ENCODE measurements at regions not wholly inside any gene's neighbourhood (a gene's known extent, or its start where the extent isn't known, plus 50 kb on each side); places are given as distances from the start of the nearest gene placed in this dataset.

DNA sequence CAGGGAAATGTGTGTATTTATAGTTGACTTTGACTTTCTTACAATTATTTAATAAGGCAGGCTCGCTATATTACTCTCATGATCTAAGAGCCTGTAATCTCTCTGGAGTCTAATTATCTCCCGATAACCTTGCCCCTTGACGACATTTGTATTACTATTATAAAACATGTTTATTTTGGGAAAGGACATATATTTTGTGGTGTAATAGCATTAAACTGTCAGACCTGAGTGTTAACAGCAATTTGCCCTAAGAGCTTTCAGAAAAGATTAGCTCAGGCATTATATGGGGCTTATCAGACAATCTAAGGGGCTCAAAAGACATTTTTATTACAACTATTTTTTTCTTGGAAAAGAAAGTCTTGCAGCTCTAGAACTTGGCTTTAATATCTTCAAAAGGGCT is 427.9 kb upstream of the SLIT2 start:
- Histone ChIP-seq H3K4me3 (no peak overlapping the region), H3K27ac (no peak overlapping the region), H3K36me3 (no peaks in the 10 kb centered on the region), H3K27me3 (no peaks in the 10 kb centered on the region), H3K9me3 (no peaks in the 10 kb centered on the region), H3K4me1 (no peaks in the 10 kb centered on the region)
- no peak for DNase-seq
- intact Hi-C loops (cut with DNase I): no loop called here
- WGBS, 2 donors: 48 to 74% methylated on average over 3 of the region's 3 CpGs
- TF ChIP-seq, protein P1, sequence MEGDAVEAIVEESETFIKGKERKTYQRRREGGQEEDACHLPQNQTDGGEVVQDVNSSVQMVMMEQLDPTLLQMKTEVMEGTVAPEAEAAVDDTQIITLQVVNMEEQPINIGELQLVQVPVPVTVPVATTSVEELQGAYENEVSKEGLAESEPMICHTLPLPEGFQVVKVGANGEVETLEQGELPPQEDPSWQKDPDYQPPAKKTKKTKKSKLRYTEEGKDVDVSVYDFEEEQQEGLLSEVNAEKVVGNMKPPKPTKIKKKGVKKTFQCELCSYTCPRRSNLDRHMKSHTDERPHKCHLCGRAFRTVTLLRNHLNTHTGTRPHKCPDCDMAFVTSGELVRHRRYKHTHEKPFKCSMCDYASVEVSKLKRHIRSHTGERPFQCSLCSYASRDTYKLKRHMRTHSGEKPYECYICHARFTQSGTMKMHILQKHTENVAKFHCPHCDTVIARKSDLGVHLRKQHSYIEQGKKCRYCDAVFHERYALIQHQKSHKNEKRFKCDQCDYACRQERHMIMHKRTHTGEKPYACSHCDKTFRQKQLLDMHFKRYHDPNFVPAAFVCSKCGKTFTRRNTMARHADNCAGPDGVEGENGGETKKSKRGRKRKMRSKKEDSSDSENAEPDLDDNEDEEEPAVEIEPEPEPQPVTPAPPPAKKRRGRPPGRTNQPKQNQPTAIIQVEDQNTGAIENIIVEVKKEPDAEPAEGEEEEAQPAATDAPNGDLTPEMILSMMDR (IDR thresholded peaks at IDR 0.05): no peak
- TF ChIP-seq POLR2A (IDR thresholded peaks at IDR 0.05): no peak

DNA sequence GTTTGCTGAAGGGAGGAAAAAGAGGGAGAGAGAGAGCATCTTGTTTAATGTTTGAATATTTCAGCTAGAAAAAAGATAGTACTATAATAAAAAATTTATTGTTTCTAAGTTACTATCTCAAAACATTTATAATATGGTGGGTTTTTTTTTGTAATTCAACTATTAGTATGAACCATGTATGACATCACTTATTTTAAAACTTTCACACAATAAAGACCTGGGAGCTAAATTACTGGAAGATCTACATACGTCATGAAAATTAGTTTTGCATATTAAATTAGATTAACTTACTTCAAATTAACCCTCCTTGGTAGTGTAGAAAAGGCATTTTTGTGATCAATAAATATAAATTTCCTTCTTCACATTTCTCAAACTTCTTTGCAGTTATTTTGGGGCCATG is 432.0 kb upstream of the SLIT2 start:
- intact Hi-C loops (cut with DNase I): no loop called here
- H3K9me3 ChIP-seq: no peaks in the 10 kb centered on the region
- H3K4me1 ChIP-seq: no peaks in the 10 kb centered on the region
- no peak overlapping the region for H3K4me3 ChIP-seq
- no peak overlapping the region for H3K27ac ChIP-seq
- no peaks in the 10 kb centered on the region for H3K27me3 ChIP-seq
- H3K36me3 ChIP-seq: no peaks in the 10 kb centered on the region
- 86 to 87% methylated on average over 1 of the region's 1 CpG for WGBS, 2 donors
- TF ChIP-seq, protein P1 (IDR thresholded peaks at IDR 0.05): no peak
- TF ChIP-seq POLR2A (IDR thresholded peaks at IDR 0.05): no peak
- DNase-seq: no peak

DNA sequence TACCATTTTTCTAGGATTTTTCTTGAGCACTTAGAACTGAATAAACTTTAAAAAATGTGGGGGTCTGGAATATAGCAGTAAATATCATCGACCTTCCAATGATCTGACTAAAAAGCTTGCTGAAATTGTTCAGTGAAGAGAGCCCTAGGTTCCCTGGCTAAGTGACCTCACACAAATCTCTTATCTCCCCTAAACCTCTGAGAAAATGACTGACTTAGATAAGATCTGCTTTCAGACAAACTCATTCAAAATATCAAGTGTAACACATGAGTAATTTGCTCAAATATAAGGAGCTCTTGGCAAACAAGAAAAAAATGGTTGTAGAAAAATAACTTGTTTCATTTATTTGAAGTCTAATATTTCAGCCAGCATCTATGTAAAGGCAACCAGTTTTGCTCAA is 441.7 kb upstream of the SLIT2 start:
- Histone ChIP-seq H3K36me3 (no peaks in the 10 kb centered on the region), H3K27ac (no peak overlapping the region), H3K4me1 (no peaks in the 10 kb centered on the region), H3K27me3 (no peaks in the 10 kb centered on the region), H3K4me3 (no peak overlapping the region), H3K9me3 (no peaks in the 10 kb centered on the region)
- TF ChIP-seq POLR2A (IDR thresholded peaks at IDR 0.05): no peak
- TF ChIP-seq, protein P1 (IDR thresholded peaks at IDR 0.05): no peak
- no peak for DNase-seq
- intact Hi-C loops (cut with DNase I): no loop called here
- 50 to 52% methylated on average over 1 of the region's 1 CpG for WGBS, 2 donors

DNA sequence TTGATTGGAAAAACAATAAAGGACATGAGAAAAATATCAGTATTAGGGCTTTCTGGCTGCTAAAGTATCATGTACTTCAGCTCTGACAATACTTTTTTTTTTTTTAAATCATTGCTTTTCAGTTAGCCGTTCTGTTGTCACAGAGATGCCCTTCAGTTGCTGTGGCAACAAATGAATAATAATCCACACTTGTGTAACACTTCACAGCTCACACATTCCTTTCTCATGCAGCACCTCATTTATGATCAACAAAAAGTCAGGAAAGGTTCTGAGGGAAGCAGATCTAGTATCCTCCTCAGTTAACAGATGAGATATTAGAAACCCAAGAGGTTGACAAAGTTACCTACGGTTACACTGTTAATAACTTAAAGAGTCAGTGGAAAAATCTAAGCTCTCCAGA is 444.2 kb upstream of the SLIT2 start:
- Histone ChIP-seq H3K36me3 (no peaks in the 10 kb centered on the region), H3K9me3 (no peaks in the 10 kb centered on the region), H3K27me3 (no peaks in the 10 kb centered on the region), H3K4me3 (no peak overlapping the region), H3K27ac (no peak overlapping the region), H3K4me1 (no peaks in the 10 kb centered on the region)
- 27 to 34% methylated on average over 2 of the region's 2 CpGs for WGBS, 2 donors
- DNase-seq: no peak
- TF ChIP-seq, protein P1 (IDR thresholded peaks at IDR 0.05): no peak
- no peak for TF ChIP-seq POLR2A (IDR thresholded peaks at IDR 0.05)
- intact Hi-C loops (cut with DNase I): no loop called here

DNA sequence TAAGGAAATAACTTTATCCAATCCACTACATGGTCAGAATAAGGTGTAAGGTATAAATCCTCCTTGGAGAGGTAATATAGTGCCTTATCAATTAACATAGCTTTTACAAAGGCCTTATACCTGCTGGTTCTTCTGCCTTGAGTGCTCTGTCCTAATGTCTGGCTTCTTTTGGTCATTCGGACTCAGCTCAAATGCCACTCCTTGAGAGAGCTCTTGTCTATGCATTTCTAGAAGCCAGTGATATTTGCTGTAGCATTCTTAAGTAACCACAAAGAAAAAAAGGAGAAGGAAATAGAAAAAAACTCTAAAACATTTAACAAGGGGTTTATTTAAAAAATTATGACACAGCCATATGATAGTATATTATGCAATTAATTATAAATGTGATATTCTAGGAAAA is 444.8 kb upstream of the SLIT2 start:
- TF ChIP-seq, protein P1 (IDR thresholded peaks at IDR 0.05): no peak
- TF ChIP-seq POLR2A (IDR thresholded peaks at IDR 0.05): no peak
- H3K27ac ChIP-seq: no peak overlapping the region
- no peaks in the 10 kb centered on the region for H3K36me3 ChIP-seq
- no peak for DNase-seq
- no peaks in the 10 kb centered on the region for H3K9me3 ChIP-seq
- intact Hi-C loops (cut with DNase I): no loop called here
- no peaks in the 10 kb centered on the region for H3K4me1 ChIP-seq
- WGBS, 2 donors: 50 to 70% methylated on average over 1 of the region's 1 CpG
- no peak overlapping the region for H3K4me3 ChIP-seq
- no peaks in the 10 kb centered on the region for H3K27me3 ChIP-seq

Measured in esophagus squamous epithelium (tissue), 5 donors.